Suprapubic skin (tissue), 3 donors: ENCODE measurements at regions not wholly inside any gene's neighbourhood (a gene's known extent, or its start where the extent isn't known, plus 50 kb on each side); places are given as distances from the start of the nearest gene placed in this dataset.

Experiments
- EP300 ChIP-seq: sonication (generic); formaldehyde crosslinking; IDR thresholded peaks from one replicate; pipeline ENCODE4 v1.6.1; 2017; ENCODE audit warnings: antibody characterized with exemption
- TF ChIP-seq, protein P1 (sequence below), 2 donors: fragments of 200-600 bp in 1 of 2; fragments of 450-650 bp in 1 of 2; sonication (generic) in 1 of 2; IDR thresholded peaks; one replicate each; pipeline ENCODE4 v1.5.1; 2016 to 2019; ENCODE audit warnings: antibody characterized with exemption in 2 of 2, mild to moderate bottlenecking in 1 of 2, moderate library complexity in 1 of 2

DNA sequence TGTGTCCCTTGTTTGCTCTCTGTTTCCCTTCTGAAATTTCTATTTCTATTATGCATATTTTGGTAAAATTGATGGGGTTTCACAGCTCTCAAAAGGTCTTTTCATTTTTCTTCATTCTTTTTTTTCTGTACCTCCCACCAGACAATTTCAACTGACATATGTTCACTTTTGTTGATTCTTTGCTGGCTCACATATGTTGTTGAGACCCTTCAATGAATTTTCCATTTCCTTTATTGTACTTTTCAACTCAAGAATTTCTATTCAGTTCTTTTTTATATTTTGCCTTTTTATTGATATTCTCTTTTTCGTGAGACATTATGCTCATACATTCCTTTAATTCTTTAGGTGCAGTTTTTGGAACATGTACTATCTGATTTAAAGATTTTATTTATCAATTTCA lies 102.6 kb upstream of the GRIK1 start:
- TF ChIP-seq, protein P1, sequence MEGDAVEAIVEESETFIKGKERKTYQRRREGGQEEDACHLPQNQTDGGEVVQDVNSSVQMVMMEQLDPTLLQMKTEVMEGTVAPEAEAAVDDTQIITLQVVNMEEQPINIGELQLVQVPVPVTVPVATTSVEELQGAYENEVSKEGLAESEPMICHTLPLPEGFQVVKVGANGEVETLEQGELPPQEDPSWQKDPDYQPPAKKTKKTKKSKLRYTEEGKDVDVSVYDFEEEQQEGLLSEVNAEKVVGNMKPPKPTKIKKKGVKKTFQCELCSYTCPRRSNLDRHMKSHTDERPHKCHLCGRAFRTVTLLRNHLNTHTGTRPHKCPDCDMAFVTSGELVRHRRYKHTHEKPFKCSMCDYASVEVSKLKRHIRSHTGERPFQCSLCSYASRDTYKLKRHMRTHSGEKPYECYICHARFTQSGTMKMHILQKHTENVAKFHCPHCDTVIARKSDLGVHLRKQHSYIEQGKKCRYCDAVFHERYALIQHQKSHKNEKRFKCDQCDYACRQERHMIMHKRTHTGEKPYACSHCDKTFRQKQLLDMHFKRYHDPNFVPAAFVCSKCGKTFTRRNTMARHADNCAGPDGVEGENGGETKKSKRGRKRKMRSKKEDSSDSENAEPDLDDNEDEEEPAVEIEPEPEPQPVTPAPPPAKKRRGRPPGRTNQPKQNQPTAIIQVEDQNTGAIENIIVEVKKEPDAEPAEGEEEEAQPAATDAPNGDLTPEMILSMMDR (IDR thresholded peaks at IDR 0.05): no peak
- no peak for TF ChIP-seq EP300
